Liver (tissue), 8 donors: ENCODE measurements at regions not wholly inside any gene's neighbourhood (a gene's known extent, or its start where the extent isn't known, plus 50 kb on each side); places are given as distances from the start of the nearest gene placed in this dataset.
"Not testable (repeated sequence)": the region's sequence is repeated elsewhere in the genome, so short reads cannot be mapped to it uniquely, and the experiment has no call there.

Experiments
- DNase-seq: peaks from one replicate; pipeline ENCODE4 v3.0.0-alpha.2; 2017; ENCODE audit warnings: low spot score
- H3K27ac ChIP-seq, 2 donors: one replicate each; pipeline ENCODE4 v1.7.0; 2013; ENCODE audit warnings: inconsistent platforms in 2 of 2, low read length in 2 of 2, control low read depth in 1 of 2, low read depth in 1 of 2, mild to moderate bottlenecking in 1 of 2
- H3K27me3 ChIP-seq, 4 donors: one replicate each; pipeline versions ENCODE4 v1.6.1 to v1.7.0; 2013; ENCODE audit warnings: low read length in 3 of 4, inconsistent platforms in 1 of 4, mild to moderate bottlenecking in 1 of 4, moderate library complexity in 1 of 4; ENCODE audit not compliant: control insufficient read depth in 4 of 4, insufficient read depth in 4 of 4
- H3K36me3 ChIP-seq, 4 donors: one replicate each; pipeline versions ENCODE4 v1.6.1 to v1.7.0; 2013; ENCODE audit warnings: low read length in 3 of 4, mild to moderate bottlenecking in 3 of 4, low read depth in 1 of 4, moderate library complexity in 1 of 4; ENCODE audit not compliant: control insufficient read depth in 4 of 4, insufficient read depth in 3 of 4
- H3K4me1 ChIP-seq, 4 donors: one replicate each; pipeline versions ENCODE4 v1.6.1 to v1.7.0; 2013; ENCODE audit warnings: low read length in 3 of 4, mild to moderate bottlenecking in 3 of 4, moderate library complexity in 1 of 4; ENCODE audit not compliant: control insufficient read depth in 4 of 4, insufficient read depth in 4 of 4
- H3K4me3 ChIP-seq, 3 donors: one replicate each; pipeline versions ENCODE4 v1.6.1 to v1.7.0; 2013; ENCODE audit warnings: low read length in 3 of 3, control low read depth in 1 of 3, low read depth in 1 of 3, mild to moderate bottlenecking in 1 of 3
- H3K9ac ChIP-seq, 2 donors: one replicate each; pipeline ENCODE4 v1.7.0; 2013; ENCODE audit warnings: low read length in 2 of 2, mild to moderate bottlenecking in 2 of 2, moderate library complexity in 2 of 2, control low read depth in 1 of 2, low read depth in 1 of 2
- H3K9me3 ChIP-seq, 4 donors: one replicate each; pipeline versions ENCODE4 v1.6.1 to v1.7.0; 2013; ENCODE audit warnings: low read length in 3 of 4; ENCODE audit not compliant: control insufficient read depth in 4 of 4
- ATF3 ChIP-seq: IDR thresholded peaks from 2 replicates; pipeline ENCODE4 v1.6.1; 2016; ENCODE audit warnings: antibody characterized with exemption
- CTCF ChIP-seq: fragments of 150-350 bp; IDR thresholded peaks from 2 replicates; pipeline ENCODE4 v1.5.1; 2017; ENCODE audit warnings: improper control_type of control experiment, low read depth, low read length; ENCODE audit not compliant: missing input control
- FOXA1 ChIP-seq: IDR thresholded peaks from 2 replicates; pipeline ENCODE4 v1.6.1; 2016; ENCODE audit warnings: antibody characterized with exemption
- FOXA2 ChIP-seq: IDR thresholded peaks from 2 replicates; pipeline ENCODE4 v1.6.1; 2016; ENCODE audit warnings: antibody characterized with exemption
- GABPA ChIP-seq, 2 donors: IDR thresholded peaks in 1 of 2; conservative IDR thresholded peaks in 1 of 2; 2 replicates each; pipeline ENCODE4 v1.6.1; 2016; ENCODE audit warnings: antibody characterized with exemption in 2 of 2, mild to moderate bottlenecking in 1 of 2, moderate library complexity in 1 of 2
- RAD21 ChIP-seq, 2 donors: IDR thresholded peaks; 2 replicates each; pipeline ENCODE4 v1.6.1; 2016; ENCODE audit warnings: antibody characterized with exemption in 2 of 2, mild to moderate bottlenecking in 2 of 2
- REST ChIP-seq: IDR thresholded peaks from 2 replicates; pipeline ENCODE4 v1.6.1; 2016; ENCODE audit warnings: antibody characterized with exemption, mild to moderate bottlenecking
- SP1 ChIP-seq: IDR thresholded peaks from 2 replicates; pipeline ENCODE4 v1.6.1; 2018; ENCODE audit warnings: antibody characterized with exemption, mild to moderate bottlenecking
- TAF1 ChIP-seq: conservative IDR thresholded peaks from 2 replicates; pipeline ENCODE4 v1.6.1; 2016; ENCODE audit warnings: antibody characterized with exemption, mild to moderate bottlenecking
- YY1 ChIP-seq: IDR thresholded peaks from 2 replicates; pipeline ENCODE4 v1.6.1; 2016; ENCODE audit warnings: antibody characterized with exemption, mild to moderate bottlenecking
- WGBS: extraction: QIAGEN DNeasy Blood & Tissue Kit; methylation state at CpG from one replicate; pipeline ENCODE4 v1.1.7; 2013; 5-methylcytosine and 5-hydroxymethylcytosine counted together
- donor health status: healthy.
- donor health status: healthy.
- donor health status: healthy.
- donor health status: healthy.
- donor health status: healthy.

- WGBS, result 77% methylated on average over 11 of the region's 11 CpGs
- H3K4me1 ChIP-seq, result no peaks in the 10 kb centered on the region
- no peaks in the 10 kb centered on the region for H3K9me3 ChIP-seq
- TF ChIP-seq YY1, result no peak
- TF ChIP-seq SP1, result no peak
- TF ChIP-seq TAF1, result no peak
- H3K4me3 ChIP-seq, result no peak overlapping the region
- H3K27ac ChIP-seq, result no peak overlapping the region
- no peaks in the 10 kb centered on the region for H3K36me3 ChIP-seq
- no peaks in the 10 kb centered on the region for H3K27me3 ChIP-seq
- no peak for DNase-seq
- no peak overlapping the region for H3K9ac ChIP-seq
These were observed 217.6 kb downstream of the ANKRD30B start for GRCh38 chr18:14965553-14965952.

GRCh38 chr18:14967246-14967645, 219.3 kb downstream of the ANKRD30B start:
- not testable (repeated sequence) for DNase-seq, H3K36me3 ChIP-seq, H3K9ac ChIP-seq, H3K4me1 ChIP-seq, H3K27me3 ChIP-seq, H3K9me3 ChIP-seq, H3K4me3 ChIP-seq, H3K27ac ChIP-seq
- 68% methylated on average over 3 of the region's 3 CpGs for WGBS

GRCh38 chr18:14969500-14969899, 221.5 kb downstream of the ANKRD30B start:
- Histone ChIP-seq H3K4me3 (no peak overlapping the region), H3K36me3 (no peaks in the 10 kb centered on the region), H3K9ac (no peak overlapping the region), H3K9me3 (no peaks in the 10 kb centered on the region), H3K27ac (no peak overlapping the region), H3K4me1 (no peaks in the 10 kb centered on the region), H3K27me3 (peaks cover 0 to 2% (median 0%) of the 10 kb centered on the region in 4 donors)
- DNase-seq, result no peak
- WGBS, result 58% methylated on average over 9 of the region's 9 CpGs
- TF ChIP-seq FOXA1 (no peak), RAD21 (IDR thresholded peaks at IDR 0.05) (no peak), ATF3 (no peak), SP1 (no peak), TAF1 (no peak)

GRCh38 chr18:14970027-14970426, 222.1 kb downstream of the ANKRD30B start:
- H3K4me1 ChIP-seq, result no peaks in the 10 kb centered on the region
- TF ChIP-seq GABPA (IDR thresholded peaks at IDR 0.05 in 1 of 2, conservative IDR thresholded peaks at IDR 0.05 in 1 of 2) (no peak), FOXA2 (no peak), REST (no peak), YY1 (no peak), RAD21 (IDR thresholded peaks at IDR 0.05) (no peak), CTCF (no peak), SP1 (no peak)
- H3K27ac ChIP-seq, result no peak overlapping the region
- no peak overlapping the region for H3K9ac ChIP-seq
- WGBS, result 77% methylated on average over 5 of the region's 5 CpGs
- H3K9me3 ChIP-seq, result no peaks in the 10 kb centered on the region
- H3K36me3 ChIP-seq, result no peaks in the 10 kb centered on the region
- no peak overlapping the region for H3K4me3 ChIP-seq
- peaks cover 0 to 2% (median 0%) of the 10 kb centered on the region in 4 donors for H3K27me3 ChIP-seq
- no peak for DNase-seq
